GM13976 (cell line): ENCODE measurements at regions not wholly inside any gene's neighbourhood (a gene's known extent, or its start where the extent isn't known, plus 50 kb on each side); places are given as distances from the start of the nearest gene placed in this dataset.

Source experiments
- DNase-seq: peaks from one replicate; pipeline ENCODE4 v3.0.0; 2012; ENCODE audit warnings: low spot score
- in situ Hi-C: fragments of 300-500 bp; cut with MboI; formaldehyde crosslinking; loops from one replicate; pipeline ENCODE4 v1.12.0; 2022; ENCODE audit warnings: low sequenced_read_pairs, mixed read lengths, inconsistent platforms; ENCODE audit not compliant: unreplicated experiment
- TF ChIP-seq, protein P1 (sequence below): IDR thresholded peaks from 2 replicates; pipeline ENCODE4 v1.5.1; 2012; ENCODE audit warnings: borderline replicate concordance, mild to moderate bottlenecking; ENCODE audit not compliant: insufficient read depth; ENCODE audit errors: extremely low read depth, missing control alignments, control extremely low read depth

GRCh38 chr2:148582679-148583511, 61.7 kb upstream of the EPC2 start:
- in situ Hi-C loops: no loop called here
- no peak for DNase-seq
- TF ChIP-seq, protein P1, sequence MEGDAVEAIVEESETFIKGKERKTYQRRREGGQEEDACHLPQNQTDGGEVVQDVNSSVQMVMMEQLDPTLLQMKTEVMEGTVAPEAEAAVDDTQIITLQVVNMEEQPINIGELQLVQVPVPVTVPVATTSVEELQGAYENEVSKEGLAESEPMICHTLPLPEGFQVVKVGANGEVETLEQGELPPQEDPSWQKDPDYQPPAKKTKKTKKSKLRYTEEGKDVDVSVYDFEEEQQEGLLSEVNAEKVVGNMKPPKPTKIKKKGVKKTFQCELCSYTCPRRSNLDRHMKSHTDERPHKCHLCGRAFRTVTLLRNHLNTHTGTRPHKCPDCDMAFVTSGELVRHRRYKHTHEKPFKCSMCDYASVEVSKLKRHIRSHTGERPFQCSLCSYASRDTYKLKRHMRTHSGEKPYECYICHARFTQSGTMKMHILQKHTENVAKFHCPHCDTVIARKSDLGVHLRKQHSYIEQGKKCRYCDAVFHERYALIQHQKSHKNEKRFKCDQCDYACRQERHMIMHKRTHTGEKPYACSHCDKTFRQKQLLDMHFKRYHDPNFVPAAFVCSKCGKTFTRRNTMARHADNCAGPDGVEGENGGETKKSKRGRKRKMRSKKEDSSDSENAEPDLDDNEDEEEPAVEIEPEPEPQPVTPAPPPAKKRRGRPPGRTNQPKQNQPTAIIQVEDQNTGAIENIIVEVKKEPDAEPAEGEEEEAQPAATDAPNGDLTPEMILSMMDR: no peak

- TF ChIP-seq, protein P1: no peak
- in situ Hi-C loops: no loop called here
- no peak for DNase-seq
Observed at GRCh38 chr2:148585696-148586095, 58.9 kb upstream of the EPC2 start.

DNA sequence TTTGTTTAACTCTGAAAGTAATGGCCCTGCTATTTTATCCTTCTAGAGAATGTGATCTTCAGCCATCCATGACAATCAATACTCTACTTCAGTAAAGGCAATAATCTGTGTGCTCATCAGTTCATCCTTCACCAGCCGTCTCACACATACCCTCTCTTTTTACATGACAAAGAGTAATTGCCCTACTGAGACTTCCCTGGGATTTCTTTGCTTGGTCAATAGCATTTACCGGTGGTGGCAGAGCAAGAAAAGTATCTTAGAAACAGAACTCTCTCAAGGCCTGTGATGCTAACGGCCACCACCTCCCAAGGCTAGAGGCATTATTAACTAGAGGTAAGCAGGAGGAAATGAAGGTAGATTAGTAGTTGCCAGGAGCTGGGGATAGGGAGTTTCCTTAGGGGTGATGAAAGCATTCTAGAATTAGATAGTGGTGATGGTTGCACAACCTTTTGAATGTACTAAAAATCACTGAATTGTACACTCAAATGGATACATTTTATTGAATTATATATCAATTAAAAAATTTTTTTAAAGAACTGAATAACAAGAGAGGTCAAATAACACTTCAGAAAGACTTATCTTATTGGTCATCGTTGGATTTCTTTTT, 57.9 kb upstream of the EPC2 start:
- in situ Hi-C loops: no loop called here
- TF ChIP-seq, protein P1: no peak
- DNase-seq: no peak

DNA sequence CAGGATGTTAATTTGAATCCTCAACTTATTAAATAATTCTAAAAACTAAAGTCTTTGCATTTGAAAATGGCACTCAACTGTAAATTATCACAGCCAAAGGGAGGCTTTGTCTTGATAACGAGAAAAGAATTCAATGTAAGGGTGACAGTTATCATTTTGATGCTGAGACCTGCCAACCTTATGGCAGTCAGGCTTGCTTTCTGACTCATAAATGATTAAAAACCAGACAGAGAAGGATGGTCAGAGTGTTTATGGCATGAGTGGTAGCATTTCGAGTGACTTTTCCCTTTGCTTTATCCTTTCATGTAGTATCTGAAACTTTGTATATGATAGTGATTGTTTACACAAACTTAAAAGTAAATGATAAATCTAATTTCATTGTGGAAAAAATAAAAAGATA, 53.9 kb upstream of the EPC2 start:
- no peak for DNase-seq
- TF ChIP-seq, protein P1: no peak
- in situ Hi-C loops: no loop called here

DNA sequence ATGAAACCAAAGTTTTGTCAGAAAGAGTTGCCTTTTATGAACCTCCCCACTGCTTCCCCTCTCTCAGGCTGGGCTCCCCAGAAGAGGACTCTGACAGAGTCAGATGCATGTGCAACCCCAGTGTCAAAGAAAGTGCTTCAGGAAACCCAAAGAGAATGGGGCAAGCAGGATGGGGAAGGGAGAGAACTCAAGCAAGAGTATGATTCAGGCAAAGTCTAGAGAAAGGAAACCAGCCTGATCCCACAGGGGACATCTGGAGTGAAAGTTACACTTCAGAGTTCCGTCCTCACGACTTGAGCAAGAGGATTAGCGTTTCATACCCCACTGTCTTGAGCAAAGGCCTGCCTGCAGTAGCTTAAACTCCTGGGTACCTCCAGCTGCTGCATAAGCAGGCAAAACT, 51.8 kb upstream of the EPC2 start:
- in situ Hi-C loops: no loop called here
- no peak for DNase-seq
- TF ChIP-seq, protein P1: no peak

DNA sequence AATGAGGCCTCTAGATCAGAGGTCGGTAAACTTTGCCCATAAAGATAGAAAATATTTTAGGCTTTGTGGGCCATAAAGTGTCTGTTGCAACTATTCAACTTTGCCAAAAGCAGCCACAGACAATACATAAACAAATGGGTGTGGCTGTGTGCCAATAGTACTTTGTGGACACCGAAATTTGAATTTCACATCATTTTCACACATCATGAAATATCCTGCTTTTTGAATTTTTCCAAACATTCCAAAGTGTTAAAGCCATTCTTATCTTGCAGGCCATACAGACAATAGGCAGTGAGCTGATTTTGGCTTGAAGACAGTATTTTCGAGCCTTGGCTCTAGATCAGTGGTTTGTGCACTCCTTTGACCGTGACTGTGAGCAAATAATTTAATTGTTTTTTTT, 51.1 kb upstream of the EPC2 start:
- DNase-seq: no peak
- in situ Hi-C loops: no loop called here
- TF ChIP-seq, protein P1: no peak
